ENCODE measurements at regions not wholly inside any gene's neighbourhood (a gene's known extent, or its start where the extent isn't known, plus 50 kb on each side); places are given as distances from the start of the nearest gene placed in this dataset.
"Not testable (repeated sequence)": the region's sequence is repeated elsewhere in the genome, so short reads cannot be mapped to it uniquely, and the experiment has no call there.

- Mint-ChIP-seq H3K27ac (no peak overlapping the region), H3K4me1 (no peaks in the 10 kb centered on the region), H3K36me3 (no peaks in the 10 kb centered on the region), H3K9me3 (peaks cover 0 to 25% (median 8%) of the 10 kb centered on the region in 6 donors), H3K4me3 (no peak overlapping the region), H3K27me3 (ENCODE audit: low read depth in 3 of 3) (peaks cover 0 to 1% (median 0%) of the 10 kb centered on the region in 3 donors)
- no peak for DNase-seq
These were observed 441.0 kb upstream of the MAP2 start for GRCh38 chr2:208982831-208983230.

GRCh38 chr2:208983486-208983885, 440.4 kb upstream of the MAP2 start:
- peaks cover 0 to 1% (median 0%) of the 10 kb centered on the region in 3 donors for H3K27me3 Mint-ChIP-seq (ENCODE audit: low read depth in 3 of 3)
- no peak for DNase-seq
- no peaks in the 10 kb centered on the region for H3K36me3 Mint-ChIP-seq
- H3K4me3 Mint-ChIP-seq, result no peak overlapping the region
- peaks cover 0 to 32% (median 7%) of the 10 kb centered on the region in 6 donors for H3K9me3 Mint-ChIP-seq
- H3K4me1 Mint-ChIP-seq, result no peaks in the 10 kb centered on the region
- H3K27ac Mint-ChIP-seq, result no peak overlapping the region

- DNase-seq, result no peak
- Mint-ChIP-seq H3K4me3 (no peak overlapping the region), H3K4me1 (no peaks in the 10 kb centered on the region), H3K27ac (no peak overlapping the region), H3K9me3 (peaks cover 3 to 37% (median 7%) of the 10 kb centered on the region in 6 donors), H3K27me3 (ENCODE audit: low read depth in 3 of 3) (peaks cover 0 to 5% (median 1%) of the 10 kb centered on the region in 3 donors), H3K36me3 (peaks cover 0 to 1% (median 0%) of the 10 kb centered on the region in 3 donors)
These were observed 439.3 kb upstream of the MAP2 start for GRCh38 chr2:208984376-208985090.

GRCh38 chr2:208985644-208986043, 438.2 kb upstream of the MAP2 start:
- no peak overlapping the region for H3K4me3 Mint-ChIP-seq
- H3K27me3 Mint-ChIP-seq (ENCODE audit: low read depth in 3 of 3), result peaks cover 0 to 5% (median 1%) of the 10 kb centered on the region in 3 donors
- DNase-seq, result no peak
- no peaks in the 10 kb centered on the region for H3K4me1 Mint-ChIP-seq
- no peak overlapping the region for H3K27ac Mint-ChIP-seq
- peaks cover 0 to 4% (median 0%) of the 10 kb centered on the region in 3 donors for H3K36me3 Mint-ChIP-seq
- H3K9me3 Mint-ChIP-seq, result peaks cover 4 to 38% (median 7%) of the 10 kb centered on the region in 6 donors

- no peaks in the 10 kb centered on the region for H3K4me1 Mint-ChIP-seq
- peaks cover 10 to 41% (median 17%) of the 10 kb centered on the region in 6 donors for H3K9me3 Mint-ChIP-seq
- H3K4me3 Mint-ChIP-seq, result no peak overlapping the region
These were observed 433.1 kb upstream of the MAP2 start for GRCh38 chr2:208990716-208991115.

GRCh38 chr2:208999911-209000310, 423.9 kb upstream of the MAP2 start:
- Mint-ChIP-seq H3K4me3 (no peak overlapping the region), H3K27ac (no peak overlapping the region), H3K4me1 (no peaks in the 10 kb centered on the region), H3K27me3 (ENCODE audit: low read depth in 3 of 3) (peaks cover 0 to 3% (median 0%) of the 10 kb centered on the region in 3 donors), H3K36me3 (peaks cover 0 to 3% (median 0%) of the 10 kb centered on the region in 3 donors), H3K9me3 (peaks cover 8 to 56% (median 19%) of the 10 kb centered on the region in 6 donors)
- no peak for DNase-seq

More at GRCh38 chr2:208990716-208991115, 433.1 kb upstream of the MAP2 start:
- no peak for DNase-seq
- Mint-ChIP-seq H3K27ac (no peak overlapping the region), H3K27me3 (ENCODE audit: low read depth in 3 of 3) (peaks cover 0 to 5% (median 1%) of the 10 kb centered on the region in 3 donors), H3K36me3 (peaks cover 0 to 4% (median 0%) of the 10 kb centered on the region in 3 donors)

GRCh38 chr2:209002054-209002453, 421.8 kb upstream of the MAP2 start:
- Mint-ChIP-seq H3K36me3 (peaks cover 0 to 6% (median 3%) of the 10 kb centered on the region in 3 donors), H3K27ac (no peak overlapping the region), H3K9me3 (peaks cover 10 to 54% (median 30%) of the 10 kb centered on the region in 6 donors), H3K4me1 (no peaks in the 10 kb centered on the region), H3K4me3 (no peak overlapping the region), H3K27me3 (ENCODE audit: low read depth in 3 of 3) (peaks cover 0 to 3% (median 0%) of the 10 kb centered on the region in 3 donors)
- DNase-seq, result no peak

- Mint-ChIP-seq H3K4me1 (no peaks in the 10 kb centered on the region), H3K9me3 (peaks cover 6 to 52% (median 27%) of the 10 kb centered on the region in 6 donors), H3K27me3 (ENCODE audit: low read depth in 3 of 3) (peaks cover 0 to 2% (median 0%) of the 10 kb centered on the region in 3 donors), H3K36me3 (peaks cover 0 to 6% (median 3%) of the 10 kb centered on the region in 3 donors), H3K27ac (no peak overlapping the region), H3K4me3 (no peak overlapping the region)
- no peak for DNase-seq
These were observed 418.5 kb upstream of the MAP2 start for GRCh38 chr2:209005371-209005770.

- H3K36me3 Mint-ChIP-seq, result peaks cover 0 to 6% (median 3%) of the 10 kb centered on the region in 3 donors
- no peaks in the 10 kb centered on the region for H3K27me3 Mint-ChIP-seq (ENCODE audit: low read depth in 3 of 3)
- H3K4me1 Mint-ChIP-seq, result no peaks in the 10 kb centered on the region
- H3K27ac Mint-ChIP-seq, result no peak overlapping the region
- DNase-seq, result no peak
- H3K9me3 Mint-ChIP-seq, result peaks cover 8 to 45% (median 24%) of the 10 kb centered on the region in 6 donors
- no peak overlapping the region for H3K4me3 Mint-ChIP-seq
These were observed 415.1 kb upstream of the MAP2 start for GRCh38 chr2:209008636-209009287.

- H3K27ac Mint-ChIP-seq; H3K27me3 Mint-ChIP-seq (ENCODE audit: low read depth in 3 of 3); H3K36me3 Mint-ChIP-seq; H3K4me1 Mint-ChIP-seq; H3K4me3 Mint-ChIP-seq; DNase-seq: not testable (repeated sequence)
- peaks cover 11 to 50% (median 19%) of the 10 kb centered on the region in 6 donors for H3K9me3 Mint-ChIP-seq
These were observed 405.2 kb upstream of the MAP2 start for GRCh38 chr2:209018633-209019032.

- no peak overlapping the region for H3K27ac Mint-ChIP-seq
- no peaks in the 10 kb centered on the region for H3K27me3 Mint-ChIP-seq (ENCODE audit: low read depth in 3 of 3)
- H3K4me1 Mint-ChIP-seq, result no peaks in the 10 kb centered on the region
- no peak overlapping the region for H3K4me3 Mint-ChIP-seq
- DNase-seq, result no peak
- H3K36me3 Mint-ChIP-seq, result no peaks in the 10 kb centered on the region
- peaks cover 8 to 24% (median 12%) of the 10 kb centered on the region in 6 donors for H3K9me3 Mint-ChIP-seq
These were observed 394.6 kb upstream of the MAP2 start for GRCh38 chr2:209029249-209029648.

GRCh38 chr2:209044307-209044706, 379.5 kb upstream of the MAP2 start:
- no peak overlapping the region for H3K27ac Mint-ChIP-seq
- H3K4me3 Mint-ChIP-seq, result no peak overlapping the region
- DNase-seq, result no peak
- no peaks in the 10 kb centered on the region for H3K4me1 Mint-ChIP-seq
- peaks cover 0 to 16% (median 10%) of the 10 kb centered on the region in 6 donors for H3K9me3 Mint-ChIP-seq
- H3K27me3 Mint-ChIP-seq (ENCODE audit: low read depth in 3 of 3), result no peaks in the 10 kb centered on the region
- no peaks in the 10 kb centered on the region for H3K36me3 Mint-ChIP-seq

- DNase-seq, result no peak
- H3K36me3 Mint-ChIP-seq, result no peaks in the 10 kb centered on the region
- peaks cover 0 to 15% (median 8%) of the 10 kb centered on the region in 6 donors for H3K9me3 Mint-ChIP-seq
- H3K4me1 Mint-ChIP-seq, result no peaks in the 10 kb centered on the region
- no peak overlapping the region for H3K27ac Mint-ChIP-seq
- no peaks in the 10 kb centered on the region for H3K27me3 Mint-ChIP-seq (ENCODE audit: low read depth in 3 of 3)
- no peak overlapping the region for H3K4me3 Mint-ChIP-seq
These were observed 377.7 kb upstream of the MAP2 start for GRCh38 chr2:209046163-209046562.

- H3K36me3 Mint-ChIP-seq, result no peaks in the 10 kb centered on the region
- H3K4me1 Mint-ChIP-seq, result no peaks in the 10 kb centered on the region
- H3K4me3 Mint-ChIP-seq, result no peak overlapping the region
- no peak overlapping the region for H3K27ac Mint-ChIP-seq
- H3K27me3 Mint-ChIP-seq (ENCODE audit: low read depth in 3 of 3), result no peaks in the 10 kb centered on the region
- no peak for DNase-seq
- H3K9me3 Mint-ChIP-seq, result peaks cover 2 to 17% (median 9%) of the 10 kb centered on the region in 6 donors
These were observed 374.2 kb upstream of the MAP2 start for GRCh38 chr2:209049608-209050007.
